Loucy (cell line): ENCODE measurements at regions not wholly inside any gene's neighbourhood (a gene's known extent, or its start where the extent isn't known, plus 50 kb on each side); places are given as distances from the start of the nearest gene placed in this dataset.

Experiments
- CTCF ChIP-seq: fragments of 200-600 bp; sonication (generic); conservative IDR thresholded peaks from 2 replicates; pipeline ENCODE4 v1.5.1; 2014; ENCODE audit warnings: mild to moderate bottlenecking, antibody characterized with exemption, low read length
- EZH2phosphoT487 ChIP-seq: fragments of 200-600 bp; IDR thresholded peaks from 2 replicates; pipeline ENCODE4 v1.6.1; 2018; ENCODE audit warnings: antibody characterized with exemption, mild to moderate bottlenecking, moderate library complexity, borderline replicate concordance

- no peak for TF ChIP-seq CTCF
- TF ChIP-seq EZH2phosphoT487 = no peak
These were observed 49.9 kb upstream of the KCNN2 start for GRCh38 chr5:114311968-114312367.
